Testis (tissue), 2 donors: ENCODE measurements at regions not wholly inside any gene's neighbourhood (a gene's known extent, or its start where the extent isn't known, plus 50 kb on each side); places are given as distances from the start of the nearest gene placed in this dataset.

ENCODE experiments used
- POLR2A ChIP-seq: fragments of 450-650 bp; IDR thresholded peaks from one replicate; pipeline ENCODE4 v1.6.1; 2017; ENCODE audit warnings: antibody characterized with exemption, mild to moderate bottlenecking, moderate library complexity
- TF ChIP-seq, protein P1 (sequence below), 3 experiments: fragments of 450-650 bp in 2 of 3; fragments of 200-600 bp in 1 of 3; sonication (generic) in 1 of 3; IDR thresholded peaks; one replicate each; pipeline ENCODE4 v1.5.1; 2016 to 2019; ENCODE audit warnings: antibody characterized with exemption in 3 of 3, mild to moderate bottlenecking in 2 of 3, moderate library complexity in 1 of 3

DNA sequence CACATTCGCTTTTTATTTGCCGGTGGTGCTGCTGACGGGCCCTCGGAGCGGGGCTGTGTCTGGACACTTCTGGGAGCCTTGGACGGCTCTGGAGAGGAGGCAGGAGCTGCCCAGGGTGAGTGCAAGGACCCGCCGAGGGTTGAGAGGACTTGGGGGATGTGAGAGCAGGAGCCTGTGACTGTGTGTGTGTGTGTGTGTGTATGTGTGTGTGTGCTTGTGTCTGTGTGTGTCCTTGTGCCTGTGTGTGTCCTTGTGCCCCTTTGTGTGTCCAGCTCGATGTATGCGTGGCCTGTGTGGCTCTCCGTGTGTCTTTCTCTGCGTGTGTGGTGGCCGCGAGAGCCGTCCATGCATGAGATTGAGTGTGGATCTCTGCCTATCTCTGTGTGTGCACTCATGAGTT, 179.6 kb upstream of the MYL2 start:
- TF ChIP-seq, protein P1, sequence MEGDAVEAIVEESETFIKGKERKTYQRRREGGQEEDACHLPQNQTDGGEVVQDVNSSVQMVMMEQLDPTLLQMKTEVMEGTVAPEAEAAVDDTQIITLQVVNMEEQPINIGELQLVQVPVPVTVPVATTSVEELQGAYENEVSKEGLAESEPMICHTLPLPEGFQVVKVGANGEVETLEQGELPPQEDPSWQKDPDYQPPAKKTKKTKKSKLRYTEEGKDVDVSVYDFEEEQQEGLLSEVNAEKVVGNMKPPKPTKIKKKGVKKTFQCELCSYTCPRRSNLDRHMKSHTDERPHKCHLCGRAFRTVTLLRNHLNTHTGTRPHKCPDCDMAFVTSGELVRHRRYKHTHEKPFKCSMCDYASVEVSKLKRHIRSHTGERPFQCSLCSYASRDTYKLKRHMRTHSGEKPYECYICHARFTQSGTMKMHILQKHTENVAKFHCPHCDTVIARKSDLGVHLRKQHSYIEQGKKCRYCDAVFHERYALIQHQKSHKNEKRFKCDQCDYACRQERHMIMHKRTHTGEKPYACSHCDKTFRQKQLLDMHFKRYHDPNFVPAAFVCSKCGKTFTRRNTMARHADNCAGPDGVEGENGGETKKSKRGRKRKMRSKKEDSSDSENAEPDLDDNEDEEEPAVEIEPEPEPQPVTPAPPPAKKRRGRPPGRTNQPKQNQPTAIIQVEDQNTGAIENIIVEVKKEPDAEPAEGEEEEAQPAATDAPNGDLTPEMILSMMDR (IDR thresholded peaks at IDR 0.05): no peak
- no peak for TF ChIP-seq POLR2A
